GM23248 (cell line): ENCODE measurements at regions not wholly inside any gene's neighbourhood (a gene's known extent, or its start where the extent isn't known, plus 50 kb on each side); places are given as distances from the start of the nearest gene placed in this dataset.

Source experiments
- EZH2 ChIP-seq: fragments of 200-600 bp; sonication (generic); IDR thresholded peaks from 2 replicates; pipeline ENCODE4 v1.6.1; 2018; ENCODE audit warnings: antibody characterized with exemption, mild to moderate bottlenecking; ENCODE audit not compliant: insufficient read depth, poor library complexity, severe bottlenecking
- EZH2phosphoT487 ChIP-seq: fragments of 200-600 bp; sonication (generic); IDR thresholded peaks from 2 replicates; pipeline ENCODE4 v1.6.1; 2018; ENCODE audit warnings: antibody characterized with exemption, moderate library complexity, mild to moderate bottlenecking, low read depth; ENCODE audit not compliant: insufficient read depth

GRCh38 chr13:22082030-22082429, 411.2 kb downstream of the FGF9 start:
- no peak for TF ChIP-seq EZH2
- no peak for TF ChIP-seq EZH2phosphoT487
